Calu3 (cell line): ENCODE measurements at regions not wholly inside any gene's neighbourhood (a gene's known extent, or its start where the extent isn't known, plus 50 kb on each side); places are given as distances from the start of the nearest gene placed in this dataset.

Source experiments
- BruUV-seq: library from RNA; stranded (reverse); fragments of 400-500 nt; replicated peaks from 2 replicates; lab custom pipeline; 2021; lab: Mats Ljungman, UMichigan
- CTCF ChIA-PET: fragments of 300-600 bp; sonication (Branson Sonifier 250); formaldehyde crosslinking; loops from one replicate; lab custom pipeline; 2022; ENCODE audit warnings: antibody characterized with exemption; lab: Charles Lee
- DNase-seq: peaks from one replicate; pipeline ENCODE4 v3.0.0; 2022
- H3K27ac Mint-ChIP-seq: one replicate; pipeline ENCODE4 v1.8.0; 2022; ENCODE audit warnings: mixed read lengths; ENCODE audit not compliant: unreplicated experiment
- H3K27me3 Mint-ChIP-seq: one replicate; pipeline ENCODE4 v1.8.0; 2022; ENCODE audit warnings: mixed read lengths; ENCODE audit not compliant: unreplicated experiment
- H3K36me3 Mint-ChIP-seq: one replicate; pipeline ENCODE4 v1.8.0; 2022; ENCODE audit warnings: mild to moderate bottlenecking, moderate library complexity, mixed read lengths; ENCODE audit not compliant: insufficient read depth, unreplicated experiment
- H3K4me1 Mint-ChIP-seq: one replicate; pipeline ENCODE4 v1.8.0; 2022; ENCODE audit warnings: mild to moderate bottlenecking, low read depth, mixed read lengths; ENCODE audit not compliant: unreplicated experiment
- H3K4me3 Mint-ChIP-seq: one replicate; pipeline ENCODE4 v1.8.0; 2022; ENCODE audit warnings: mild to moderate bottlenecking, low read depth, moderate library complexity, mixed read lengths; ENCODE audit not compliant: unreplicated experiment
- H3K9me3 Mint-ChIP-seq: one replicate; pipeline ENCODE4 v1.8.0; 2022; ENCODE audit warnings: low read depth, mixed read lengths; ENCODE audit not compliant: unreplicated experiment
- intact Hi-C: fragments of 100-400 bp; cut with micrococcal nuclease; formaldehyde crosslinking; loops from one replicate; pipeline ENCODE4 v1.10.0; 2022; ENCODE audit not compliant: unreplicated experiment
- TF ChIP-seq, protein P1 (sequence below): fragments of 200-600 bp; IDR thresholded peaks from one replicate; pipeline ENCODE4 v1.8.0; 2022; ENCODE audit warnings: antibody characterized with exemption; ENCODE audit not compliant: unreplicated experiment

DNA sequence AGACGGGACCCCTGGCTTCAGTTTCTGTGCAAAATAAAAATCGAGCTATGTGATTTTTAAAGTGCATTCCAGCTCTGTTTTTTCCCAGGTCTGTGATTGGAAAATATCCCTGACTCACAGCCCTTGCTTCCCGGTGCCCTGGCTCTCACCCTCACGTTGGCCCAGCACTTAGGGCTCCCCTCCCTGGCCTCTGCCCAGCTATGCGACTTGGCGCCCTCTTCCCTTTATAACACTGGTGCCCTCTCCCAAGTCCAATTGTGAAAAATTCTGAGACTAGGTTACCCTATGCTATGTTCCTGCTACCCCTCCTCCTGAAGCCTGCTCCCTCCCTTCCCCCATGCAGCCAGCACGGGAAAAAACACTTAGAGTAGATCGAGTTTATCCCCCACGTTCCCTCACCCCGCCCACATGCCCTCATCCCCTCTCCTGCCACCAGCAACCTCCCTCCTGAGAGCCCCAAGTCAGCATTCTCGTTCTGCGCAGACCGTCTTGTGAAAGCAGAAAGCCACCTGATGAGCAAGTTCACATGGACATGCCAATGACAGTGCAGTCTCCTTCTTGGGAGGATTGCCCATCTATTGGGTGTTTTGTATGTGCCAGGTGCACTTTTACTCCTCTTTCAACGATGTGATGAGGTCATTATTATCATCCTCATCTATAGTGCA lies 228.8 kb downstream of the VAPA start:
- intact Hi-C loops, result loop anchor here (1.0 to 10.0 kb wide), 3 partner anchors 20 to 168 kb away; no protein-coding TSS in a partner anchor
- Mint-ChIP-seq H3K36me3 (peaks cover 5% of the 10 kb centered on the region), H3K4me3 (no peak overlapping the region), H3K4me1 (peaks cover 37% of the 10 kb centered on the region), H3K9me3 (no peaks in the 10 kb centered on the region), H3K27me3 (no peaks in the 10 kb centered on the region), H3K27ac (peak overlapping the region; percentile 6)
- DNase-seq, result peak; percentile 26
- CTCF ChIA-PET, result interaction anchor here (0.7 kb wide), 1 partner anchor 66 kb away, joined by 3 read pairs; no protein-coding TSS in a partner anchor
- BruUV-seq, result no TSS peak
- TF ChIP-seq, protein P1, sequence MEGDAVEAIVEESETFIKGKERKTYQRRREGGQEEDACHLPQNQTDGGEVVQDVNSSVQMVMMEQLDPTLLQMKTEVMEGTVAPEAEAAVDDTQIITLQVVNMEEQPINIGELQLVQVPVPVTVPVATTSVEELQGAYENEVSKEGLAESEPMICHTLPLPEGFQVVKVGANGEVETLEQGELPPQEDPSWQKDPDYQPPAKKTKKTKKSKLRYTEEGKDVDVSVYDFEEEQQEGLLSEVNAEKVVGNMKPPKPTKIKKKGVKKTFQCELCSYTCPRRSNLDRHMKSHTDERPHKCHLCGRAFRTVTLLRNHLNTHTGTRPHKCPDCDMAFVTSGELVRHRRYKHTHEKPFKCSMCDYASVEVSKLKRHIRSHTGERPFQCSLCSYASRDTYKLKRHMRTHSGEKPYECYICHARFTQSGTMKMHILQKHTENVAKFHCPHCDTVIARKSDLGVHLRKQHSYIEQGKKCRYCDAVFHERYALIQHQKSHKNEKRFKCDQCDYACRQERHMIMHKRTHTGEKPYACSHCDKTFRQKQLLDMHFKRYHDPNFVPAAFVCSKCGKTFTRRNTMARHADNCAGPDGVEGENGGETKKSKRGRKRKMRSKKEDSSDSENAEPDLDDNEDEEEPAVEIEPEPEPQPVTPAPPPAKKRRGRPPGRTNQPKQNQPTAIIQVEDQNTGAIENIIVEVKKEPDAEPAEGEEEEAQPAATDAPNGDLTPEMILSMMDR, result no peak

DNA sequence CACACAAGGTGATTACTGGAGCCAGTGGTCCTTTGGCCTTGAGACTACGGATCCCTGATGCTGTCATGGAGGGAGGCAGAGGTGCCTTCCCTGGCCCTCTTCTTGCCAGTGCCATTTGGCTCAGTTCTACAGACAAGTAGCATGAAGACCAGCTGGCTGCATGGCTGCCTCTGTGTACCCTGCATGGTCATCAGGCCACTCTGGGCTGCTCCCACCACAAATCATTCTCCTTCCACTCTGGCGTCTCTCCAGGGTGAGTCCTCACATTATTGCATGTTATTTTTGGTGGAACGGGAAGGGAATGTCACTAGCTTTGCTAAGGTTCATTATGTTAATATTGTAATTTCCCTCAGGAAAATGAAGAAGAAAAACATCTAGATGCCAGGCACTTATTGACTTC lies 229.8 kb downstream of the VAPA start:
- no peak overlapping the region for H3K27ac Mint-ChIP-seq
- CTCF ChIA-PET, result no interaction called here
- H3K9me3 Mint-ChIP-seq, result no peaks in the 10 kb centered on the region
- intact Hi-C loops, result loop anchor here (5.0 to 10.0 kb wide), 2 partner anchors 126 to 169 kb away; no protein-coding TSS in a partner anchor
- TF ChIP-seq, protein P1, result no peak
- peaks cover 37% of the 10 kb centered on the region for H3K4me1 Mint-ChIP-seq
- H3K27me3 Mint-ChIP-seq, result peaks cover under 1% of the 10 kb centered on the region
- DNase-seq, result no peak
- BruUV-seq, result no TSS peak
- H3K4me3 Mint-ChIP-seq, result no peak overlapping the region
- H3K36me3 Mint-ChIP-seq, result peaks cover 5% of the 10 kb centered on the region

DNA sequence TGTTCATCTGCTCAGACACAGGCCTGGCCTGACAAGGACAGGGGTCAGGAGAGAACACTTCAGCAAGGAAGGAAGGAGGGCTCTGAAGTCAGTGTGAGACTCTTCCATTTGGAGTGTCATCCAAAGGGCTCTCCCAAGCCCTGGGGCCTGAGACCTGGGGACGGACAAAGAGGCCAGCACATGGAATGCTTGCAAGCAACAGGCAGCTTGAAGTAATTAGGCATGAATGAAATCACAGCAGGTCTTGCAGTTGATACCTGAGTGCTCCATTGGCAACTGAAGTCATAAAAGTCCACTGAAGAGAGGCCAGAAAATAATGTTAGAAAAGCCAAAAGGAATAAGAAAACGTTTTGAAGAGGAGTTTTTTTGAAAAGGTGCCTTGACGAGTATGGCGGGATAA lies 231.7 kb downstream of the VAPA start:
- no peak for DNase-seq
- TF ChIP-seq, protein P1, result no peak
- no peak overlapping the region for H3K27ac Mint-ChIP-seq
- H3K4me1 Mint-ChIP-seq, result peaks cover 24% of the 10 kb centered on the region
- H3K36me3 Mint-ChIP-seq, result no peaks in the 10 kb centered on the region
- peaks cover 2% of the 10 kb centered on the region for H3K9me3 Mint-ChIP-seq
- H3K4me3 Mint-ChIP-seq, result no peak overlapping the region
- intact Hi-C loops, result loop anchor here (10.0 kb wide), 1 partner anchor 171 kb away; no protein-coding TSS in a partner anchor
- no TSS peak for BruUV-seq
- H3K27me3 Mint-ChIP-seq, result peaks cover 14% of the 10 kb centered on the region
- CTCF ChIA-PET, result no interaction called here

DNA sequence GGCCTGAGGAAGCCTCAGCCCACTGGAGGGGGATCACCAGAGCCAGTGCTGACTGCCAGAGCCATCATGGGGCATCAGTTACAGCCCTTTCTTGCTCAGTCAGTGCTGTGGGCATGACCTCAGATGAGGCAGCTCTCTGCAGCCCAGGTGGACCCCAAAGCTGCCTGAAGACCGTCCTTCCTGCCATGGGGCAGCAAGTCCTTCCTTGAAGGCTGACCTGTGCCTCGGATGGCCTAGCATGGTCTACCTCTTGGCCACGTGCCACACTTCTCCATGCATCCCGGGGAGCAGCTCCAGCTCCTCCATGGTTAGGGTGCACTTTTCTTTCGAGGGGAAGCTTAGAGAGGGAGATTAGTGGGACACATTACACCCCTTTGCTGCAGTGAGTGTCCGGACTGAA lies 233.4 kb downstream of the VAPA start:
- H3K36me3 Mint-ChIP-seq, result no peaks in the 10 kb centered on the region
- H3K27ac Mint-ChIP-seq, result no peak overlapping the region
- TF ChIP-seq, protein P1, result no peak
- peaks cover 2% of the 10 kb centered on the region for H3K9me3 Mint-ChIP-seq
- no peak overlapping the region for H3K4me3 Mint-ChIP-seq
- peaks cover 8% of the 10 kb centered on the region for H3K4me1 Mint-ChIP-seq
- CTCF ChIA-PET, result interaction anchor here (0.9 kb wide), 1 partner anchor 12 kb away, joined by 3 read pairs; no protein-coding TSS in a partner anchor
- BruUV-seq, result no TSS peak
- DNase-seq, result no peak
- peaks cover 14% of the 10 kb centered on the region for H3K27me3 Mint-ChIP-seq
- intact Hi-C loops, result loop anchor here (10.0 kb wide), 1 partner anchor 172 kb away; no protein-coding TSS in a partner anchor
